Astrocyte (in vitro differentiated cells and primary cell): ENCODE measurements at regions not wholly inside any gene's neighbourhood (a gene's known extent, or its start where the extent isn't known, plus 50 kb on each side); places are given as distances from the start of the nearest gene placed in this dataset.

Experiments
- EZH2 ChIP-seq: IDR thresholded peaks from 2 replicates; pipeline ENCODE4 v1.6.1; 2012; ENCODE audit warnings: mild to moderate bottlenecking, low read length, inconsistent platforms; ENCODE audit not compliant: insufficient read depth
- TF ChIP-seq, protein P1 (sequence below): IDR thresholded peaks from 2 replicates; pipeline ENCODE4 v1.5.1; 2011; ENCODE audit warnings: low read depth, mild to moderate bottlenecking, inconsistent platforms, low read length, moderate library complexity; ENCODE audit not compliant: insufficient read depth

DNA sequence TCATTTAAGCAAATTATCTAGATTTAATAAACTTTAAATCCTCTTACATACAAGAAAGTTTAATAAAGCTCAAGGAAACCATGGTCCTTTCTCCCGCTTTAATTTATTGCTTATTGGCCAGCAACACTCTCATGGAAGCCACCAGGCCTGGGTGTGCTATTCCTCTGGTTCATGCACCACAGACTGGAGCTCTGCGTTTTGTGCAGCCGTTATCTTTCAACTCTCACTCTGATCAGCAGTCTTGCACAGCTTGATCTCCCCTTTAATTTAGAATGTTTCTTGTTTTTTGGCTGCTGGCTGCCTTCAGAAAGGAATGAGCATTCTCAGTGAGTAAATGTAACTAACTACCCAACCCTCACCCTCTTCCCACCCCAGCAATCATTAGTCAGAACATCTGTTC lies 318.7 kb downstream of the MEIS1 start:
- TF ChIP-seq, protein P1, sequence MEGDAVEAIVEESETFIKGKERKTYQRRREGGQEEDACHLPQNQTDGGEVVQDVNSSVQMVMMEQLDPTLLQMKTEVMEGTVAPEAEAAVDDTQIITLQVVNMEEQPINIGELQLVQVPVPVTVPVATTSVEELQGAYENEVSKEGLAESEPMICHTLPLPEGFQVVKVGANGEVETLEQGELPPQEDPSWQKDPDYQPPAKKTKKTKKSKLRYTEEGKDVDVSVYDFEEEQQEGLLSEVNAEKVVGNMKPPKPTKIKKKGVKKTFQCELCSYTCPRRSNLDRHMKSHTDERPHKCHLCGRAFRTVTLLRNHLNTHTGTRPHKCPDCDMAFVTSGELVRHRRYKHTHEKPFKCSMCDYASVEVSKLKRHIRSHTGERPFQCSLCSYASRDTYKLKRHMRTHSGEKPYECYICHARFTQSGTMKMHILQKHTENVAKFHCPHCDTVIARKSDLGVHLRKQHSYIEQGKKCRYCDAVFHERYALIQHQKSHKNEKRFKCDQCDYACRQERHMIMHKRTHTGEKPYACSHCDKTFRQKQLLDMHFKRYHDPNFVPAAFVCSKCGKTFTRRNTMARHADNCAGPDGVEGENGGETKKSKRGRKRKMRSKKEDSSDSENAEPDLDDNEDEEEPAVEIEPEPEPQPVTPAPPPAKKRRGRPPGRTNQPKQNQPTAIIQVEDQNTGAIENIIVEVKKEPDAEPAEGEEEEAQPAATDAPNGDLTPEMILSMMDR, result no peak
- TF ChIP-seq EZH2, result no peak
